SW480 (cell line): ENCODE measurements at regions not wholly inside any gene's neighbourhood (a gene's known extent, or its start where the extent isn't known, plus 50 kb on each side); places are given as distances from the start of the nearest gene placed in this dataset.
A peak's percentile ranks its signal among the peaks of the same experiment; 100 is the strongest.

Experiments
- DNase-seq: peaks from one replicate; pipeline ENCODE4 v3.0.0-alpha.2; 2016; ENCODE audit warnings: low spot score

- DNase-seq = no peak
These were observed 361.0 kb upstream of the ANO3 start for GRCh38 chr11:25970726-25971508.

- DNase-seq = no peak
These were observed 351.8 kb upstream of the ANO3 start for GRCh38 chr11:25980091-25980490.

GRCh38 chr11:25981998-25982397 lies 349.9 kb upstream of the ANO3 start:
- DNase-seq = peak; percentile 44

GRCh38 chr11:25983280-25983679 lies 348.6 kb upstream of the ANO3 start:
- no peak for DNase-seq

- no peak for DNase-seq
These were observed 343.8 kb upstream of the ANO3 start for GRCh38 chr11:25988178-25988577.

GRCh38 chr11:25990406-25990805 lies 341.5 kb upstream of the ANO3 start:
- no peak for DNase-seq

GRCh38 chr11:25991476-25991875 lies 340.5 kb upstream of the ANO3 start:
- DNase-seq = no peak

- DNase-seq = no peak
These were observed 339.6 kb upstream of the ANO3 start for GRCh38 chr11:25992294-25992693.

GRCh38 chr11:25993016-25993415 lies 338.9 kb upstream of the ANO3 start:
- DNase-seq = no peak

- no peak for DNase-seq
These were observed 320.5 kb upstream of the ANO3 start for GRCh38 chr11:26011474-26011873.

- DNase-seq = no peak
These were observed 317.3 kb upstream of the ANO3 start for GRCh38 chr11:26014456-26015115.

GRCh38 chr11:26017322-26017860 lies 314.5 kb upstream of the ANO3 start:
- DNase-seq = no peak

GRCh38 chr11:26017903-26018302 lies 314.0 kb upstream of the ANO3 start:
- no peak for DNase-seq

- no peak for DNase-seq
These were observed 313.6 kb upstream of the ANO3 start for GRCh38 chr11:26018336-26018735.

- no peak for DNase-seq
These were observed 312.5 kb upstream of the ANO3 start for GRCh38 chr11:26019386-26019785.

GRCh38 chr11:26021017-26021416 lies 310.9 kb upstream of the ANO3 start:
- no peak for DNase-seq

GRCh38 chr11:26023057-26023456 lies 308.9 kb upstream of the ANO3 start:
- no peak for DNase-seq

GRCh38 chr11:26025676-26026075 lies 306.3 kb upstream of the ANO3 start:
- DNase-seq = no peak

GRCh38 chr11:26026078-26026477 lies 305.9 kb upstream of the ANO3 start:
- no peak for DNase-seq

- no peak for DNase-seq
These were observed 304.0 kb upstream of the ANO3 start for GRCh38 chr11:26027887-26028286.

- no peak for DNase-seq
These were observed 303.5 kb upstream of the ANO3 start for GRCh38 chr11:26028393-26028911.

- DNase-seq = no peak
These were observed 301.5 kb upstream of the ANO3 start for GRCh38 chr11:26030399-26030798.

GRCh38 chr11:26032241-26032640 lies 299.7 kb upstream of the ANO3 start:
- DNase-seq = no peak
